ENCODE measurements at regions not wholly inside any gene's neighbourhood (a gene's known extent, or its start where the extent isn't known, plus 50 kb on each side); places are given as distances from the start of the nearest gene placed in this dataset.

GRCh38 chr1:56357927-56358690 is 221.3 kb downstream of the PLPP3 start:
- TF ChIP-seq CTCF (conservative IDR thresholded peaks at IDR 0.05; ENCODE audit: low read depth, low read length) (no peak), EZH2 (IDR thresholded peaks at IDR 0.05; ENCODE audit: low read length, unreplicated experiment) (no peak), EZH2phosphoT487 (IDR thresholded peaks at IDR 0.05; ENCODE audit: borderline replicate concordance, low read length) (no peak)
